Smooth muscle cell (in vitro differentiated cells): ENCODE measurements at regions not wholly inside any gene's neighbourhood (a gene's known extent, or its start where the extent isn't known, plus 50 kb on each side); places are given as distances from the start of the nearest gene placed in this dataset.
A peak's percentile ranks its signal among the peaks of the same experiment; 100 is the strongest.

ENCODE experiments used
- DNase-seq: peaks from one replicate; lab custom pipeline; 2025; ENCODE audit not compliant: unreplicated experiment; lab: John Stamatoyannopoulos, UW
- H2AFZ ChIP-seq: fragments of 200-600 bp; sonication (generic); 2 replicates; pipeline ENCODE4 v1.6.0; 2016; ENCODE audit warnings: antibody characterized with exemption, low read depth, mild to moderate bottlenecking
- H3F3A ChIP-seq: fragments of 200-600 bp; sonication (generic); 2 replicates; pipeline ENCODE4 v1.6.0; 2017; ENCODE audit warnings: antibody characterized with exemption, low read depth
- H3K27ac ChIP-seq: fragments of 200-600 bp; sonication (generic); 2 replicates; pipeline ENCODE4 v1.5.1; 2016; ENCODE audit warnings: low read depth, mild to moderate bottlenecking
- H3K27me3 ChIP-seq: fragments of 200-600 bp; sonication (generic); 2 replicates; pipeline ENCODE4 v1.6.1; 2016; ENCODE audit warnings: low read depth, mild to moderate bottlenecking
- H3K36me3 ChIP-seq: fragments of 200-600 bp; sonication (generic); 2 replicates; pipeline ENCODE4 v1.5.1; 2016; ENCODE audit warnings: low read depth
- H3K4me1 ChIP-seq: fragments of 200-600 bp; sonication (generic); 2 replicates; pipeline ENCODE4 v1.5.1; 2016; ENCODE audit warnings: low read depth
- H3K4me2 ChIP-seq: fragments of 200-600 bp; sonication (generic); 2 replicates; pipeline ENCODE4 v1.6.0; 2016; ENCODE audit warnings: mild to moderate bottlenecking
- H3K4me3 ChIP-seq: fragments of 200-600 bp; sonication (generic); 2 replicates; pipeline ENCODE4 v1.5.1; 2016; ENCODE audit warnings: mild to moderate bottlenecking
- H3K79me2 ChIP-seq: fragments of 200-600 bp; sonication (generic); 2 replicates; pipeline ENCODE4 v1.6.0; 2016; ENCODE audit warnings: low read depth, mild to moderate bottlenecking
- H3K9ac ChIP-seq: fragments of 200-600 bp; sonication (generic); 2 replicates; pipeline ENCODE4 v1.6.0; 2016; ENCODE audit warnings: low read depth
- H3K9me3 ChIP-seq: fragments of 200-600 bp; sonication (generic); replicated peaks from 2 replicates; pipeline ENCODE4 v1.5.1; 2016; ENCODE audit warnings: low read depth
- H4K20me1 ChIP-seq: fragments of 200-600 bp; sonication (generic); 2 replicates; pipeline ENCODE4 v1.6.0; 2016; ENCODE audit warnings: low read depth
- CTCF ChIP-seq: fragments of 200-600 bp; sonication (generic); IDR thresholded peaks from 2 replicates; pipeline ENCODE4 v1.5.1; 2017; ENCODE audit warnings: borderline replicate concordance, mild to moderate bottlenecking, antibody characterized with exemption; ENCODE audit not compliant: insufficient read depth, poor library complexity, severe bottlenecking
- WGBS: methylation state at CpG from one replicate; pipeline ENCODE4 v1.1.7; 2016; ENCODE audit warnings: low lambda C conversion rate; 5-methylcytosine and 5-hydroxymethylcytosine counted together

GRCh38 chrX:151287954-151288353 lies 109.1 kb upstream of the VMA21 start:
- Histone ChIP-seq H3K4me2 (no peak overlapping the region), H3K9ac (no peak overlapping the region), H3K9me3 (no peaks in the 10 kb centered on the region), H3K4me1 (no peaks in the 10 kb centered on the region), H3K27ac (no peak overlapping the region), H4K20me1 (no peaks in the 10 kb centered on the region), H2AFZ (no peak overlapping the region), H3K36me3 (no peaks in the 10 kb centered on the region), H3K79me2 (no peaks in the 10 kb centered on the region), H3K27me3 (no peaks in the 10 kb centered on the region), H3F3A (no peaks in the 10 kb centered on the region), H3K4me3 (no peak overlapping the region)
- TF ChIP-seq CTCF: no peak
- 73% methylated on average over 5 of the region's 5 CpGs for WGBS
- no peak for DNase-seq

DNA sequence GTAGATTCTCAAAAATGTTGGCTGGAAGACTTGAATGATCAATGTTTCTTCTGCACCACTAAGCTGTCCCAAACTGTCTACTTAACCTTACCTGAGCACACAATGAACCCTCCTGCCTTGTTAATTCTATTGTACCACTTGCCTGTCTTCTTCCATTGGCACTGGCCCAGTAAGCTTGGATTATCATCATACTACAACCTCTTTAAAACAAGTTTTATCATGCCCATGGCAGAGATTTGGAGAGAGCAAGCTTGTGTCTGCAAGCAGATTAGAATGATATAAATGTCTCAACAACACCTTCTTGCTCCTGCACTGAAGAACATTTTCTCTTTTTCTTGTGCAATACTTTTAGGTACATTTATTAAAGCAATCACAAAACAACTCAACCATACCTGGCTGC lies 74.0 kb upstream of the VMA21 start:
- Histone ChIP-seq H3K36me3 (no peaks in the 10 kb centered on the region), H3K4me2 (no peak overlapping the region), H3K27me3 (no peaks in the 10 kb centered on the region), H3K4me1 (peaks cover 5% of the 10 kb centered on the region), H2AFZ (no peak overlapping the region), H4K20me1 (no peaks in the 10 kb centered on the region), H3K9ac (no peak overlapping the region), H3K27ac (no peak overlapping the region), H3F3A (no peaks in the 10 kb centered on the region), H3K4me3 (no peak overlapping the region), H3K9me3 (no peaks in the 10 kb centered on the region), H3K79me2 (no peaks in the 10 kb centered on the region)
- no peak for DNase-seq
- TF ChIP-seq CTCF: no peak

DNA sequence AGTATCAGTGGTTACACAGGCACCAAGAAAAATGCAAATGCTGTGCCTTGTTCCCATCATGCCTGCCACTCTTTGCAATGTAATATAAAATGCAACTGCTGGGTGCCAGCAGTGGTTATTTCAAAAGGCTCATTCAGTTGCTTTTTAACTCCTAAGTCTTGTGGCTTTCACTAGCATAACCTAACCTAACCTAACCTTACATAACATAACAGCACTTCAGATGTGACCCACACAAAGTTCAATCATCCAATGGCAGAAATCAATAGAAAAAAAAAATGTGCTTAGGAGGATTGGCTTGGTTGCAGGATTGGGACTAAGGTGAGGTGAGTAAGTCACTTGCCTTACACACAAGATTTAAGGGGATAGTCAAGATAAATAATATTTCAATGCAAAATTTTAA lies 60.2 kb upstream of the VMA21 start:
- Histone ChIP-seq H3K4me1 (no peaks in the 10 kb centered on the region), H3F3A (no peaks in the 10 kb centered on the region), H2AFZ (no peak overlapping the region), H3K27ac (no peak overlapping the region), H3K4me2 (no peak overlapping the region), H3K4me3 (no peak overlapping the region), H3K27me3 (no peaks in the 10 kb centered on the region), H3K36me3 (no peaks in the 10 kb centered on the region), H4K20me1 (no peaks in the 10 kb centered on the region), H3K9me3 (no peaks in the 10 kb centered on the region), H3K9ac (no peak overlapping the region), H3K79me2 (no peaks in the 10 kb centered on the region)
- TF ChIP-seq CTCF: no peak
- no peak for DNase-seq

GRCh38 chrX:151346931-151347543 lies 50.0 kb upstream of the VMA21 start:
- TF ChIP-seq CTCF: no peak
- Histone ChIP-seq H3F3A (no peaks in the 10 kb centered on the region), H3K4me2 (peak overlapping the region; percentile 31), H3K4me1 (peaks cover 6% of the 10 kb centered on the region), H3K36me3 (no peaks in the 10 kb centered on the region), H4K20me1 (no peaks in the 10 kb centered on the region), H3K9me3 (peaks cover 3% of the 10 kb centered on the region), H3K27me3 (peaks cover 1% of the 10 kb centered on the region), H3K4me3 (no peak overlapping the region), H2AFZ (peak overlapping the region; percentile 69), H3K79me2 (no peaks in the 10 kb centered on the region), H3K9ac (no peak overlapping the region), H3K27ac (peak overlapping the region; percentile 19)
- DNase-seq: no peak
- 68% methylated on average over 2 of the region's 2 CpGs for WGBS
